ENCODE measurements at regions not wholly inside any gene's neighbourhood (a gene's known extent, or its start where the extent isn't known, plus 50 kb on each side); places are given as distances from the start of the nearest gene placed in this dataset.
"Not testable (repeated sequence)": the region's sequence is repeated elsewhere in the genome, so short reads cannot be mapped to it uniquely, and the experiment has no call there.

GRCh38 chr11:25625094-25625493 lies 706.8 kb upstream of the ANO3 start:
- DNase-seq, result no peak

- no peak for DNase-seq
Measured at GRCh38 chr11:25628030-25628429, 703.9 kb upstream of the ANO3 start.

DNA sequence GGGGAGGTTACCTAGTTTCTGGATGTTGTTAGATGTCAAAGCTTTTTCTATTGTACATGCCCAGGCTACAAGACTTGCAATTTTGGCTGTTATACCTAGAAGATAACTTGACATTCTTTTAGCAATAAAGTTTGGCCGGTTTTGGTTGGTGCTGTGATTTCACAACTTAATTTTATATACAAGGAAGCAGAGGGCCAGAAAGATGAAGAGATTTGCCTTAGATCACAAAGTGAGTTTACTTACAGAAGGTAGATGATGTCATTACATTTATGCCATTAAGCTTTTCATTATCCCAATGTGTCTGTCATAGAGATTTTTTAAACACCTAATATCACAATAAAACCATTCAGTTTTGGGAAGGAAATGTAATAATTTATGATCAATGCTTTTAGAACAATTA lies 698.7 kb upstream of the ANO3 start:
- no peak for DNase-seq

GRCh38 chr11:25649220-25649619 lies 682.7 kb upstream of the ANO3 start:
- DNase-seq, result not testable (repeated sequence)

DNA sequence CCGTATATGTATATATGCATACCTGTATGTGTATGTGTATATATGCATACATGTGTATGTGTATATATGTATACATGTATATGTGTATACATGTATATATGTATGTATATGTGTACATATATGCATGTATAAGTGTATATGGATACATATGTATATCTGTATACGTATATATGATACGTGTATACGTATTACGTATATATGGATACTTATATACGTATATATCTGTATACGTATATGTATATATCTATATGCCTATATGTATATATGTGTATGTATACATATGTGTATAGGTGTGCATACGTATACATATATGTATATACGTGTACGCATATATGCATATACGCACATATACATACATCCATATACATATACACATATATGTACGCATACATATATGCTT lies 681.6 kb upstream of the ANO3 start:
- no peak for DNase-seq

DNA sequence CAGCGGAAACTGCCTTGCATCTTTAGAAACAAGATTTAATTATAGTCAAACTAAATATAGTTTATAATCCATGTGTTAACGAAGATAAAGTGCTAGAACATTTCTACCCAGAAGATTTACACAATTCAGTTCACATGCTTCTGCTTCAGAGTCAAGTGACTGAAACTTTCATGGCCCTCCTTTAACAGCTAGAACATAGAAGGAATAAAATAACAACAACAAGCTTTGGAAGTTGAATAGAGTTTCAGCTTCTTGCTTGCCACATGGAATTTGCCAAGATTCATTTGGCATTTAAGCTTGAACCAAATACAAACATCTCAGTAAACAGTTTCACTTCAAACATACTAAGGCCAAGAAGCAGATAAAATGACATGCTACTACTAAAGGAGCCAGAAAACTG lies 676.3 kb upstream of the ANO3 start:
- DNase-seq, result no peak

DNA sequence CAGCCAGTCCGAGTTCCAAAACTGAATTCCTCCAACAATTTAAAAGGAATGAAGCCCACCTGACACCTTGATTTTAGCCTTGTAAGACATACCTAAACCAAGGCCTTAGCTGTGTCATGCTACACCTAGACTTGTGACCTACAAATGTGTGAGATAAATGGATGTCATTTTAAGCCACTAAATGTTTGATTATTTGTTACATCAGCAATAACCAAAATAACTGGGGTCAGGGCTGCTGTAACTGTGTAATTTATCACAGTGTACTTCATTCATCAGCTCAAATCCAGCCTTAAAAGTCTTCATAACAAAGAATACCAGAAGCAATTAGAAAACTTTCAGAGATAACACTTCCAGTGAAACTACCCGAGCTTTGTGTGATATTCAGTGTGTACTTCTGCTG lies 673.0 kb upstream of the ANO3 start:
- no peak for DNase-seq

DNA sequence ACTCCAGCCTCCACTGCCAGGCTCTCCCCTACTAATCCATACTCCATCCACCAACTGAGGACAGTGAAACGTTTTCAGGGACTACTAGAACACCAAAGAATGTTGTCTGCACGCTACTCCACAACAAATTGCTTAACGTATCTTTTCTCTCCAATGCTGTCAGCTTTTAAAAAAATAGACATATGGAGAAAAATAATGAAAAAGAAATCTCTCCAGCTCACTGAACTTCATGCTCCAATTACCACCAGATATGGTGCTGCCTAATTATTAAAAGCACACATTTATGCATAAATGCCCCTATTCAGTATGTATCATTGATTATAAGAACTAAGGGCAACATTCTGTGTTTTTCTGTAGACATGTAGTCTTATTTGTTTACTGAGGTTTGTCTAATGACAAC lies 672.2 kb upstream of the ANO3 start:
- DNase-seq, result no peak

- DNase-seq, result no peak
Measured at GRCh38 chr11:25667871-25668270, 664.1 kb upstream of the ANO3 start.

GRCh38 chr11:25691959-25692358 lies 640.0 kb upstream of the ANO3 start:
- DNase-seq, result no peak

- no peak for DNase-seq
Measured at GRCh38 chr11:25702417-25702816, 629.5 kb upstream of the ANO3 start.

GRCh38 chr11:25710975-25711374 lies 621.0 kb upstream of the ANO3 start:
- no peak for DNase-seq

GRCh38 chr11:25727944-25728343 lies 604.0 kb upstream of the ANO3 start:
- no peak for DNase-seq

DNA sequence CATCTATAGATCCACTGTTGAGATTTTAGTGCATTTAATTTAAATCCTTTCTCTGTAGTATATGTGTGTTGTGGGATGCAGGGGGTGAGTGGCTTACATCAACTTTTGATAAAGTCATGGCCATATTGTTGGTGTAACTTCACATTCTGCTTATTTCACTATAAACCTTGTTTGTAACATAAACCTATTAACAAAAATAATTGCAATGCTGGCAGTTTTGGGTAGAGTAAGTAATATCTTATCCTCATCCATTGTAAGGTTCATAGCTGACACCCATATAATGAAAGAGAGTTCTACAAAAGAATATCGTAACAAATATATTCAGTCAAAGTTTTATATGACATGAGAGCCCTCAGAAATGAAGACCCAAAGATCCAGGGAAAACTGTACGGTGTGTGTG lies 601.7 kb upstream of the ANO3 start:
- no peak for DNase-seq

GRCh38 chr11:25733777-25734176 lies 598.2 kb upstream of the ANO3 start:
- no peak for DNase-seq

GRCh38 chr11:25734591-25735211 lies 597.2 kb upstream of the ANO3 start:
- DNase-seq, result no peak

GRCh38 chr11:25737071-25737675 lies 594.8 kb upstream of the ANO3 start:
- DNase-seq, result no peak

- DNase-seq, result no peak
Measured at GRCh38 chr11:25741886-25742285, 590.0 kb upstream of the ANO3 start.

- DNase-seq, result no peak
Measured at GRCh38 chr11:25742800-25743199, 589.1 kb upstream of the ANO3 start.

GRCh38 chr11:25755381-25755780 lies 576.5 kb upstream of the ANO3 start:
- DNase-seq, result no peak

DNA sequence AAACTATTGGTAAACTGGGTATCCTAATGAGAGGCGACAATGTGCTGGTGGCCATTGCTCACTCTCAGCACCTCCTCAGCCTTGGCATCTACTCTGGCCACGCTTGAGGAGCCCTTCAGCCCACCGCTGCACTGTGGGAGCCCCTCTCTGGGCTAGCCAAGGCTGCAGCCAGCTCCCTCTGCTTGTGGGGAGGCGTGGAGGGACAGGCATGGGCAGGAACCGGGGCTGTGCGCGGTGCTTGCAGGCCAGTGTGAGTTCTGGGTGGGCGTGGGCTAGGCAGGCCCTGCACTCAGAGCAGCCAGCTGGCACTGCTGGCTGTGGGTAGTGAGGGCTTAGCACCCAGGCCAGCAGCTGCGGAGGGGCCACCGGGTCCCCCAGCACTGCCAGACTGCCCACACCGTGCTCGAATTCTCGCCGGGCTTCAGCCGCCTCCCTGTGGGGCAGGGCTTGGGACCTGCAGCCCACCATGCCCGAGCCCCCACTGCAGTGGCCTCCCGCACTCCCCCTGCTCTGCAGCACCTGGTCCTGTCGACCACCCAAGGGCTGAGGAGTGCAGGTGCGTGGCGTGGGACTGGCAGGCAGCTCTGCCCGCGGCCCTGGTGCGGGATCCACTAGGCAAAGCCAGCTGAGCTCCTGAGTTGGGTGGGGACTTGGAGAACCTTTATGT lies 575.9 kb upstream of the ANO3 start:
- no peak for DNase-seq

GRCh38 chr11:25758145-25758661 lies 573.7 kb upstream of the ANO3 start:
- DNase-seq, result no peak

- DNase-seq, result no peak
Measured at GRCh38 chr11:25766332-25767015, 565.5 kb upstream of the ANO3 start.

DNA sequence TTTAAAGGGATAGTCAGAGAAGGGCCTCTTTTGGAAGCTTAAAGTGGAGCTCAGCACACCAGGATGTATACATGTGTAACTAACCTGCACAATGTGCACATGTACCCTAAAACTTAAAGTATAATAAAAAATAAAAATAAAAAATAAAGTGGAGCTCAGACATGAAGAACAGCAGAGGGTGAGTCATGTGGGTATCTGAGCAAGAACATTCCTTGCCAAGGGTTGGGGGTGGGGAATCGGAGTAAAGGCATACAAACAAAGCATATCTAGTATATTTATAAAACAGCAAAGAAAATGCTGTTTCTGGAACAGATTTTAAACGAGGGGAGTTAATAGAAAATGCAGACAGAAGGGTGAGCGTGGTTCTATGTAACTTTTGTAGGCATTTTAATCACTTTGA lies 562.6 kb upstream of the ANO3 start:
- no peak for DNase-seq
